Caco-2 (cell line): ENCODE measurements at regions not wholly inside any gene's neighbourhood (a gene's known extent, or its start where the extent isn't known, plus 50 kb on each side); places are given as distances from the start of the nearest gene placed in this dataset.

Experiments
- BruUV-seq: library from RNA; stranded (reverse); fragments of 400-500 nt; replicated peaks from 2 replicates; lab custom pipeline; 2021; lab: Mats Ljungman, UMichigan
- CTCF ChIA-PET: fragments of 300-600 bp; sonication (Branson Sonifier 250); formaldehyde crosslinking; loops from one replicate; lab custom pipeline; 2022; ENCODE audit warnings: antibody characterized with exemption; lab: Charles Lee
- POLR2A ChIA-PET: fragments of 300-600 bp; sonication (Branson Sonifier 250); formaldehyde crosslinking; loops from one replicate; lab custom pipeline; 2022; ENCODE audit warnings: antibody characterized with exemption; lab: Charles Lee
- DNase-seq, 2 experiments: peaks; one replicate each; pipeline versions ENCODE4 v3.0.0 to v3.0.0-alpha.2; 2020 to 2022
- H3K27me3 ChIP-seq: replicated peaks from 2 replicates; pipeline ENCODE4 v1.6.0; 2011; ENCODE audit warnings: low read length; ENCODE audit not compliant: control insufficient read depth, insufficient read depth
- H3K36me3 ChIP-seq: 2 replicates; pipeline ENCODE4 v1.5.1; 2011; ENCODE audit warnings: low read length; ENCODE audit not compliant: control insufficient read depth, insufficient read depth
- H3K4me1 ChIP-seq: fragments of 250-450 bp; sonication (Bioruptor Pico); 2 replicates; pipeline ENCODE4 v1.5.1; 2020; ENCODE audit warnings: mild to moderate bottlenecking
- H3K4me3 ChIP-seq: 2 replicates; pipeline ENCODE4 v1.5.1; 2011; ENCODE audit warnings: low read depth, mild to moderate bottlenecking, control low read depth, low read length
- H3K9me3 ChIP-seq: fragments of 250-450 bp; sonication (Bioruptor Pico); 2 replicates; pipeline ENCODE4 v1.5.1; 2020; ENCODE audit warnings: mild to moderate bottlenecking, moderate library complexity
- H3K27ac Mint-ChIP-seq: one replicate; pipeline ENCODE4 v1.8.0; 2022; ENCODE audit warnings: mixed read lengths; ENCODE audit not compliant: unreplicated experiment
- H3K27me3 Mint-ChIP-seq: one replicate; pipeline ENCODE4 v1.8.0; 2022; ENCODE audit warnings: mixed read lengths; ENCODE audit not compliant: insufficient read depth, unreplicated experiment
- H3K36me3 Mint-ChIP-seq: one replicate; pipeline ENCODE4 v1.8.0; 2022; ENCODE audit warnings: mild to moderate bottlenecking, mixed read lengths; ENCODE audit not compliant: insufficient read depth, unreplicated experiment
- H3K4me1 Mint-ChIP-seq: one replicate; pipeline ENCODE4 v1.8.0; 2022; ENCODE audit warnings: low read depth, mixed read lengths; ENCODE audit not compliant: unreplicated experiment
- H3K4me3 Mint-ChIP-seq: one replicate; pipeline ENCODE4 v1.8.0; 2022; ENCODE audit warnings: mild to moderate bottlenecking, moderate library complexity, mixed read lengths; ENCODE audit not compliant: unreplicated experiment
- H3K9me3 Mint-ChIP-seq: one replicate; pipeline ENCODE4 v1.8.0; 2022; ENCODE audit warnings: mixed read lengths; ENCODE audit not compliant: unreplicated experiment
- intact Hi-C: fragments of 100-400 bp; cut with micrococcal nuclease; formaldehyde crosslinking; loops from one replicate; pipeline ENCODE4 v1.10.0; 2022; ENCODE audit not compliant: unreplicated experiment
- TF ChIP-seq, protein P1 (sequence below), 2 experiments: fragments of 200-600 bp in 1 of 2; IDR thresholded peaks; 1 replicate in 1 of 2; 2 replicates in 1 of 2; pipeline versions ENCODE4 v1.5.1 to v1.8.0; 2011 to 2022; ENCODE audit warnings: antibody characterized with exemption in 1 of 2, control low read depth in 1 of 2, inconsistent platforms in 1 of 2, low read depth in 1 of 2, low read length in 1 of 2, mild to moderate bottlenecking in 1 of 2, moderate library complexity in 1 of 2; ENCODE audit not compliant: insufficient read depth in 1 of 2, severe bottlenecking in 1 of 2, unreplicated experiment in 1 of 2

DNA sequence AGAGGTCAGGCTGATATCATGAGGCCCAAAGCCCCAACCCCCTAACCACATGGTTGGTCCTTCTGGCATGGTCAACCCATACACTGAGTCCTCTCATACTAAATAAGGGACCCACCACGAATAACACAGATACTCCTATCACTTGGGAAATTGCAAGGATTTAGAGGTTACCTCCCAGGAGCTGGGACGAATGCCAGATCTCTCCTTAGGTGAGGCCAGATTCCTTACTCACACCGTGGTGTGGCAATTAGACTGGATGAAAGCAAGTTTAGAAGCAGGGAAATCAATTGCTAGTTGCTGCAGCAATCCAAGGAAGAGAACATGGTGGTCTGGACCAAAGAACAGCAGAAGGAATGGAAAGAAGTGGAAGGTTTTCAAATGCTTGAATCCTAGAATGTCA lies 60.1 kb downstream of the IER5 start:
- POLR2A ChIA-PET, result no interaction called here
- no peaks in the 10 kb centered on the region; the same call in 1 of the 2 replicates for H3K9me3 ChIP-seq

DNA sequence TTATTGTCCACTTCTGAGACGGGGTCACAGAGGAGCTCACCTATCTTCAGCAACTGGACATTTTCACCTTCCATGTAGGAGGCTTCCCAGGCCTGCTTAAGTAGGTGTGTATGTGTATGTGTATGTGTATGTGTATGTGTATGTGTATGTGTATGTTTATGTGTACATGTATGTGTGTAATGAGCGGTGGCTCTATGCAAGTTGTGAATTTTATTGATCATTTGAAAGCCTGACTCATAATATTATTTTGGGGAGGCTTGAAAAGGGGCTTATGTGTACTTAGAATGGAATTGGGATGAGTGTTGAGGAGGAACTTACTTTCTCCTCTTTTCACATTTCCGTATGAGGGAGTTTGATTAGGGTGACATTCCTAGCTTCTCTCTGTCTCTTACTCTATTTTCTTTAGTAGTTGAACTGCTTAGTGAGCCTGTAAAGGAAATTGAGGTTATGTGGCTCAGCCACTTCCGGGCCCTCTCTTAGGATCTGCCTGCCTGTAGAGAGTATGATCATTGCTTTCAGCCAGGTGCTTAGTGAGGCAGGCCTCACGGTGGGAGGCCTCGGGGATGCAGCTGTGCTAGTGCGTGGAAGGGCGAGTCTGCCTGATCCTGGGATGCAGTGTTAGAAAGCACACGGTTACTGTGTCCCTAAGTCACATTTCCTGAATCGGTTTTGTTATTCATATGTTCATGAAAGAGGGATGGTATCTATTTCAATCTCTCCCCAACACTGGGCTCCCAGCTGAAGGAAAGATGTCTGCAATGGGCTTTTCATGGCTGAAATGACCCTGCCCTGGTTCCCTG lies 61.0 kb downstream of the IER5 start:
- H3K4me3 ChIP-seq, result no peak overlapping the region
- H3K36me3 ChIP-seq, result no peaks in the 10 kb centered on the region
- BruUV-seq, result no TSS peak
- TF ChIP-seq, protein P1, sequence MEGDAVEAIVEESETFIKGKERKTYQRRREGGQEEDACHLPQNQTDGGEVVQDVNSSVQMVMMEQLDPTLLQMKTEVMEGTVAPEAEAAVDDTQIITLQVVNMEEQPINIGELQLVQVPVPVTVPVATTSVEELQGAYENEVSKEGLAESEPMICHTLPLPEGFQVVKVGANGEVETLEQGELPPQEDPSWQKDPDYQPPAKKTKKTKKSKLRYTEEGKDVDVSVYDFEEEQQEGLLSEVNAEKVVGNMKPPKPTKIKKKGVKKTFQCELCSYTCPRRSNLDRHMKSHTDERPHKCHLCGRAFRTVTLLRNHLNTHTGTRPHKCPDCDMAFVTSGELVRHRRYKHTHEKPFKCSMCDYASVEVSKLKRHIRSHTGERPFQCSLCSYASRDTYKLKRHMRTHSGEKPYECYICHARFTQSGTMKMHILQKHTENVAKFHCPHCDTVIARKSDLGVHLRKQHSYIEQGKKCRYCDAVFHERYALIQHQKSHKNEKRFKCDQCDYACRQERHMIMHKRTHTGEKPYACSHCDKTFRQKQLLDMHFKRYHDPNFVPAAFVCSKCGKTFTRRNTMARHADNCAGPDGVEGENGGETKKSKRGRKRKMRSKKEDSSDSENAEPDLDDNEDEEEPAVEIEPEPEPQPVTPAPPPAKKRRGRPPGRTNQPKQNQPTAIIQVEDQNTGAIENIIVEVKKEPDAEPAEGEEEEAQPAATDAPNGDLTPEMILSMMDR (IDR thresholded peaks at IDR 0.05; ENCODE audit: insufficient read depth in 1 of 2, low read depth in 1 of 2, low read length in 1 of 2, severe bottlenecking in 1 of 2, unreplicated experiment in 1 of 2), result no peak
- Mint-ChIP-seq H3K36me3 (no peaks in the 10 kb centered on the region), H3K9me3 (peaks cover 10% of the 10 kb centered on the region), H3K27ac (no peak overlapping the region), H3K4me3 (no peak overlapping the region), H3K4me1 (peaks cover 20% of the 10 kb centered on the region), H3K27me3 (no peaks in the 10 kb centered on the region)
- CTCF ChIA-PET, result no interaction called here
- intact Hi-C loops, result loop anchor here (10.0 kb wide), 1 partner anchor 635 kb away; no protein-coding TSS in a partner anchor
- H3K9me3 ChIP-seq, result no peaks in the 10 kb centered on the region; the same call in 1 of the 2 replicates
- H3K27me3 ChIP-seq, result no peaks in the 10 kb centered on the region
- no peaks in the 10 kb centered on the region for H3K4me1 ChIP-seq
- POLR2A ChIA-PET, result no interaction called here
- no peak for DNase-seq

More for the DNA sequence above, 60.1 kb downstream of the IER5 start:
- H3K4me3 ChIP-seq, result no peak overlapping the region
- TF ChIP-seq, protein P1 (IDR thresholded peaks at IDR 0.05; ENCODE audit: insufficient read depth in 1 of 2, low read depth in 1 of 2, low read length in 1 of 2, severe bottlenecking in 1 of 2, unreplicated experiment in 1 of 2), result no peak
- H3K4me1 ChIP-seq, result no peaks in the 10 kb centered on the region
- no peaks in the 10 kb centered on the region for H3K36me3 Mint-ChIP-seq
- H3K9me3 Mint-ChIP-seq, result peaks cover 10% of the 10 kb centered on the region
- peaks cover 20% of the 10 kb centered on the region for H3K4me1 Mint-ChIP-seq
- no peak overlapping the region for H3K4me3 Mint-ChIP-seq
- BruUV-seq, result no TSS peak
- no peak overlapping the region for H3K27ac Mint-ChIP-seq
- CTCF ChIA-PET, result no interaction called here
- DNase-seq, result no peak
- no peaks in the 10 kb centered on the region for H3K36me3 ChIP-seq
- H3K27me3 Mint-ChIP-seq, result peaks cover 3% of the 10 kb centered on the region
- no peaks in the 10 kb centered on the region for H3K27me3 ChIP-seq
- intact Hi-C loops, result loop anchor here (10.0 kb wide), 1 partner anchor 634 kb away; no protein-coding TSS in a partner anchor

DNA sequence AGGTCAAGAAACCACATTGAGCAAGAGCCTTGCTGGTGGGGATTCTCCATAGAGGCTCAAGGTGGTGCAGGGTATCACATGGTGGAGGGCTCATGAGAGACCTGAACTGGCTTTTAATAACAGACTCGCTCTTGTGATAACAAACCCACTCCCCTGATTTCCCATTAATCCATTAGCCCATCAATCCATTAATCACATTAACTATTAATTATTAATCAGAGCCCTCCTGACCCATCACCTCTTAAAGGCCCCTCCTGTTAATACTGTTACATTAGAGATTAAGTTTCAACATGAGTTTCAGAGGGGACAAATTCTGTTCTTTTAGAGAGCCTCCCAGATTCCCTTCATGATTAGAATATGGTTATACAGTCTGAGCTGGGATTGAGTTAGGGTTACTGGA lies 61.8 kb downstream of the IER5 start:
- no peak overlapping the region for H3K4me3 Mint-ChIP-seq
- Histone ChIP-seq H3K4me1 (no peaks in the 10 kb centered on the region), H3K27me3 (no peaks in the 10 kb centered on the region), H3K9me3 (peaks cover 3% of the 10 kb centered on the region; the same call in 1 of the 2 replicates), H3K4me3 (no peak overlapping the region), H3K36me3 (no peaks in the 10 kb centered on the region)
- TF ChIP-seq, protein P1 (IDR thresholded peaks at IDR 0.05; ENCODE audit: insufficient read depth in 1 of 2, low read depth in 1 of 2, low read length in 1 of 2, severe bottlenecking in 1 of 2, unreplicated experiment in 1 of 2), result no peak
- peaks cover 20% of the 10 kb centered on the region for H3K4me1 Mint-ChIP-seq
- BruUV-seq, result no TSS peak
- ChIA-PET POLR2A (no interaction called here), CTCF (no interaction called here)
- intact Hi-C loops, result no loop called here
- DNase-seq, result no peak
- peaks cover 10% of the 10 kb centered on the region for H3K9me3 Mint-ChIP-seq
- H3K36me3 Mint-ChIP-seq, result no peaks in the 10 kb centered on the region
- H3K27ac Mint-ChIP-seq, result no peak overlapping the region
- no peaks in the 10 kb centered on the region for H3K27me3 Mint-ChIP-seq
